Esophagus squamous epithelium (tissue), 4 donors: ENCODE measurements at regions not wholly inside any gene's neighbourhood (a gene's known extent, or its start where the extent isn't known, plus 50 kb on each side); places are given as distances from the start of the nearest gene placed in this dataset.

Experiments
- CTCF ChIP-seq, 6 experiments: fragments of 450-650 bp in 4 of 6; fragments of 200-600 bp in 2 of 6; sonication (generic) in 2 of 6; IDR thresholded peaks; one replicate each; pipeline ENCODE4 v1.5.1; 2016 to 2019; ENCODE audit warnings: antibody characterized with exemption in 6 of 6, mild to moderate bottlenecking in 4 of 6, moderate library complexity in 4 of 6
- POLR2A ChIP-seq, 4 donors: fragments of 450-650 bp; IDR thresholded peaks; one replicate each; pipeline ENCODE4 v1.6.1; 2017; ENCODE audit warnings: antibody characterized with exemption in 4 of 4, mild to moderate bottlenecking in 4 of 4, moderate library complexity in 3 of 4

GRCh38 chr1:238364214-238364892 lies 473.6 kb upstream of the ZP4 start:
- TF ChIP-seq CTCF (IDR thresholded peaks at IDR 0.05) (no peak), POLR2A (IDR thresholded peaks at IDR 0.05) (no peak)
